H1 (cell line): ENCODE measurements at regions not wholly inside any gene's neighbourhood (a gene's known extent, or its start where the extent isn't known, plus 50 kb on each side); places are given as distances from the start of the nearest gene placed in this dataset.

Source experiments
- CTCF ChIA-PET: fragments of 300-600 bp; sonication (Branson Sonifier 250); formaldehyde crosslinking; loops from one replicate; lab custom pipeline; 2021; ENCODE audit not compliant: partially characterized antibody; lab: Charles Lee
- POLR2A ChIA-PET: fragments of 300-600 bp; sonication (Branson Sonifier 250); formaldehyde crosslinking; loops from one replicate; lab custom pipeline; 2021; ENCODE audit warnings: inconsistent platforms; ENCODE audit not compliant: partially characterized antibody; lab: Charles Lee
- DNase-seq, 2 experiments: peaks; one replicate each; pipeline versions ENCODE4 v3.0.0 to v3.0.0-alpha.2; 2010 to 2022; ENCODE audit warnings: low spot score in 2 of 2, low read depth in 1 of 2, mixed read lengths in 1 of 2
- FAIRE-seq: peaks from 2 replicates; lab custom pipeline; 2011; peaks lifted over from hg19 to GRCh38; lab: Jason Lieb, UNC
- H2AFZ ChIP-seq: 2 replicates; pipeline ENCODE4 v1.8.1; 2012; ENCODE audit warnings: low read length, inconsistent platforms
- H2AK5ac ChIP-seq: 2 replicates; pipeline ENCODE4 v1.6.1; 2013; ENCODE audit warnings: low read depth, low read length
- H2BK120ac ChIP-seq: replicated peaks from 2 replicates; pipeline ENCODE3; 2013; ENCODE audit warnings: low read depth, low read length, inconsistent platforms
- H2BK12ac ChIP-seq: 2 replicates; pipeline ENCODE4 v1.6.1; 2013; ENCODE audit warnings: low read depth, low read length
- H2BK15ac ChIP-seq: 2 replicates; pipeline ENCODE4 v1.6.1; 2013; ENCODE audit warnings: low read length
- H2BK20ac ChIP-seq: 2 replicates; pipeline ENCODE4 v1.6.1; 2013; ENCODE audit warnings: low read length
- H2BK5ac ChIP-seq: 2 replicates; pipeline ENCODE4 v1.6.1; 2013; ENCODE audit warnings: low read depth, low read length
- H3K14ac ChIP-seq: 2 replicates; pipeline ENCODE4 v1.6.1; 2013; ENCODE audit warnings: inconsistent platforms; ENCODE audit not compliant: insufficient read length
- H3K18ac ChIP-seq: 2 replicates; pipeline ENCODE4 v1.6.1; 2013; ENCODE audit warnings: low read length; ENCODE audit errors: extremely low read depth
- H3K23ac ChIP-seq: 2 replicates; pipeline ENCODE4 v1.6.1; 2013; ENCODE audit warnings: inconsistent platforms; ENCODE audit not compliant: insufficient read length
- H3K23me2 ChIP-seq: 2 replicates; pipeline ENCODE4 v1.6.1; 2013; ENCODE audit warnings: low read depth, low read length
- H3K27ac ChIP-seq: 2 replicates; pipeline ENCODE4 v1.6.1; 2011; ENCODE audit warnings: low read depth, low read length, inconsistent platforms
- H3K27me3 ChIP-seq, 4 experiments: replicated peaks in 1 of 4; 1 replicate in 1 of 4; 2 replicates in 3 of 4; pipeline versions ENCODE4 v1.6.1 to v1.8.1; 2011 to 2013; ENCODE audit warnings: low read length in 3 of 4, mild to moderate bottlenecking in 3 of 4, inconsistent platforms in 2 of 4, mixed read lengths in 2 of 4, moderate library complexity in 1 of 4; ENCODE audit not compliant: control insufficient read depth in 3 of 4, insufficient read depth in 3 of 4; ENCODE audit errors: extremely low read depth in 1 of 4
- H3K36me3 ChIP-seq, 4 experiments: 2 replicates each; pipeline versions ENCODE4 v1.6.1 to v1.8.1; 2011 to 2013; ENCODE audit warnings: mild to moderate bottlenecking in 4 of 4, low read length in 3 of 4, moderate library complexity in 2 of 4, control low read depth in 1 of 4, inconsistent platforms in 1 of 4; ENCODE audit not compliant: insufficient read depth in 4 of 4, control insufficient read depth in 2 of 4
- H3K4ac ChIP-seq: replicated peaks from 2 replicates; pipeline ENCODE3; 2013; ENCODE audit warnings: low read length, low read depth, mixed read lengths, inconsistent platforms; ENCODE audit not compliant: insufficient read length
- H3K4me1 ChIP-seq, 4 experiments: replicated peaks in 1 of 4; 1 replicate in 1 of 4; 2 replicates in 3 of 4; pipeline versions ENCODE4 v1.6.1 to v1.8.1; 2011 to 2013; ENCODE audit warnings: low read length in 3 of 4, inconsistent platforms in 2 of 4, mixed read lengths in 1 of 4; ENCODE audit not compliant: insufficient read depth in 4 of 4, control insufficient read depth in 3 of 4
- H3K4me2 ChIP-seq, 2 experiments: 2 replicates each; pipeline versions ENCODE4 v1.6.1 to v1.8.1; 2011 to 2013; ENCODE audit warnings: low read depth in 2 of 2, low read length in 2 of 2, control low read depth in 1 of 2, inconsistent platforms in 1 of 2, mild to moderate bottlenecking in 1 of 2; ENCODE audit not compliant: insufficient read depth in 1 of 2
- H3K4me3 ChIP-seq, 4 experiments: fragments of 200-600, 300-600 bp in 1 of 4; sonication (generic), shearing (Covaris generic), sonication (Bioruptor Twin) in 1 of 4; 2 replicates each; pipeline versions ENCODE4 v1.5.1 to v1.8.1; 2011 to 2016; ENCODE audit warnings: low read length in 4 of 4, low read depth in 3 of 4, control low read depth in 2 of 4, inconsistent platforms in 2 of 4, mild to moderate bottlenecking in 2 of 4, mixed read lengths in 1 of 4, moderate library complexity in 1 of 4; ENCODE audit not compliant: insufficient read depth in 2 of 4; ENCODE audit errors: extremely low read depth in 1 of 4
- H3K56ac ChIP-seq: replicated peaks from 2 replicates; pipeline ENCODE3; 2013; ENCODE audit warnings: low read depth, mild to moderate bottlenecking, mixed read lengths, low read length, inconsistent platforms; ENCODE audit not compliant: insufficient read length
- H3K79me1 ChIP-seq: 2 replicates; pipeline ENCODE4 v1.6.1; 2013; ENCODE audit warnings: low read depth, low read length, control low read depth
- H3K79me2 ChIP-seq, 2 experiments: 2 replicates each; pipeline versions ENCODE4 v1.6.1 to v1.8.1; 2012 to 2013; ENCODE audit warnings: low read length in 2 of 2, mild to moderate bottlenecking in 2 of 2, inconsistent platforms in 1 of 2; ENCODE audit not compliant: insufficient read depth in 2 of 2, control insufficient read depth in 1 of 2
- H3K9ac ChIP-seq, 4 experiments: replicated peaks in 1 of 4; 1 replicate in 1 of 4; 2 replicates in 3 of 4; pipeline versions ENCODE4 v1.6.1 to v1.8.1; 2011 to 2013; ENCODE audit warnings: low read depth in 3 of 4, low read length in 3 of 4, control low read depth in 2 of 4, mild to moderate bottlenecking in 2 of 4, moderate library complexity in 2 of 4, inconsistent platforms in 1 of 4; ENCODE audit errors: extremely low read depth in 1 of 4
- H3K9me3 ChIP-seq, 2 experiments: 2 replicates each; pipeline versions ENCODE4 v1.6.1 to v1.8.1; 2012 to 2013; ENCODE audit warnings: mild to moderate bottlenecking in 2 of 2, moderate library complexity in 2 of 2, control low read depth in 1 of 2, inconsistent platforms in 1 of 2, low read depth in 1 of 2, low read length in 1 of 2, mixed read lengths in 1 of 2; ENCODE audit not compliant: insufficient read depth in 2 of 2
- H4K20me1 ChIP-seq, 2 experiments: replicated peaks in 1 of 2; 2 replicates each; pipeline versions ENCODE3 to v1.8.1; 2011 to 2013; ENCODE audit warnings: inconsistent platforms in 2 of 2, low read length in 2 of 2, mild to moderate bottlenecking in 1 of 2; ENCODE audit not compliant: insufficient read depth in 2 of 2, control insufficient read depth in 1 of 2
- H4K5ac ChIP-seq: 2 replicates; pipeline ENCODE4 v1.6.1; 2013; ENCODE audit warnings: low read length, low read depth, mixed read lengths, inconsistent platforms; ENCODE audit not compliant: insufficient read length
- H4K8ac ChIP-seq: 2 replicates; pipeline ENCODE4 v1.8.0; 2013; ENCODE audit warnings: mild to moderate bottlenecking, moderate library complexity, low read length, inconsistent platforms; ENCODE audit not compliant: insufficient read depth; ENCODE audit errors: extremely low read depth
- H4K91ac ChIP-seq: replicated peaks from 2 replicates; pipeline ENCODE3; 2013; ENCODE audit warnings: low read length, mixed read lengths, inconsistent platforms; ENCODE audit not compliant: insufficient read length
- BACH1 ChIP-seq: IDR thresholded peaks from 2 replicates; pipeline ENCODE4 v1.6.1; 2012; ENCODE audit warnings: low read length, improper control_type of control experiment
- CHD2 ChIP-seq: IDR thresholded peaks from 2 replicates; pipeline ENCODE4 v1.6.1; 2012; ENCODE audit warnings: low read length, improper control_type of control experiment
- KDM1A ChIP-seq: fragments of 200-600, 300-600 bp; sonication (generic); IDR thresholded peaks from 2 replicates; pipeline ENCODE4 v1.7.1; 2016; ENCODE audit warnings: mild to moderate bottlenecking, low read length, borderline replicate concordance
- NANOG ChIP-seq: IDR thresholded peaks from 2 replicates; pipeline ENCODE4 v1.6.1; 2011; ENCODE audit warnings: low read length, low read depth, mild to moderate bottlenecking, inconsistent platforms; ENCODE audit not compliant: insufficient read depth, poor library complexity, severe bottlenecking
- RNF2 ChIP-seq: fragments of 200-900, 300-1000 bp; sonication (generic); IDR thresholded peaks from 2 replicates; pipeline ENCODE4 v1.7.1; 2016; ENCODE audit warnings: borderline replicate concordance, low read depth, mild to moderate bottlenecking, antibody characterized with exemption, low read length; ENCODE audit not compliant: poor library complexity, severe bottlenecking; ENCODE audit errors: missing control alignments
- SIRT6 ChIP-seq: IDR thresholded peaks from one replicate; pipeline ENCODE4 v1.7.1; 2012; ENCODE audit warnings: low read length, inconsistent platforms
- SP2 ChIP-seq: IDR thresholded peaks from 2 replicates; pipeline ENCODE4 v1.6.1; 2012; ENCODE audit warnings: mild to moderate bottlenecking, low read length, inconsistent platforms
- TAF7 ChIP-seq: optimal IDR thresholded peaks from 2 replicates; pipeline ENCODE3; 2011; ENCODE audit warnings: low read depth, mild to moderate bottlenecking, inconsistent platforms, low read length, moderate library complexity, borderline replicate concordance
- ZNF274 ChIP-seq: IDR thresholded peaks from 2 replicates; pipeline ENCODE4 v1.7.0; 2012; ENCODE audit warnings: low read length, borderline replicate concordance; ENCODE audit errors: extremely low read depth
- WGBS, 2 experiments: shearing (Covaris generic) in 1 of 2; methylation state at CpG; one replicate each; pipeline versions ENCODE4 v1.1.6 to v1.1.7; 2013 to 2015; ENCODE audit warnings: low lambda C conversion rate in 2 of 2, mixed read lengths in 2 of 2, inconsistent platforms in 1 of 2, low coverage in 1 of 2, missing lambda C conversion rate in 1 of 2; ENCODE audit not compliant: insufficient replicate concordance in 2 of 2, insufficient coverage in 1 of 2, insufficient read length in 1 of 2; ENCODE audit errors: extremely low coverage in 1 of 2, missing lambda C conversion rate in 1 of 2; 5-methylcytosine and 5-hydroxymethylcytosine counted together

GRCh38 chr2:19238440-19239060 is 119.9 kb downstream of the OSR1 start:
- H3K56ac ChIP-seq, result no peak overlapping the region
- H3K36me3 ChIP-seq, result no peaks in the 10 kb centered on the region
- no peak overlapping the region for H3K27ac ChIP-seq
- H3K9ac ChIP-seq, result no peak overlapping the region
- H3K23ac ChIP-seq, result no peak overlapping the region
- no peaks in the 10 kb centered on the region for H3K79me1 ChIP-seq
- no peak overlapping the region for H2BK5ac ChIP-seq
- no peak overlapping the region for H2BK20ac ChIP-seq
- no peaks in the 10 kb centered on the region; the same call in 1 of the 2 replicates for H3K23me2 ChIP-seq
- TF ChIP-seq TAF7, result no peak
- no peak for TF ChIP-seq ZNF274
- TF ChIP-seq SP2, result no peak
- TF ChIP-seq RNF2, result no peak
- no peak for TF ChIP-seq CHD2
- no peak for TF ChIP-seq BACH1
- TF ChIP-seq SIRT6, result no peak
- TF ChIP-seq KDM1A, result no peak
- no peak for TF ChIP-seq NANOG
- TF ChIP-seq, all 59 proteins: peak for 0
- WGBS, 2 experiments, result 95% methylated on average over 8 of the region's 8 CpGs; no CpG with 5 or more reads in 1 of the 2 experiments
- no peaks in the 10 kb centered on the region for H3K27me3 ChIP-seq
- H4K91ac ChIP-seq, result no peak overlapping the region
- no peaks in the 10 kb centered on the region for H3K9me3 ChIP-seq
- no peak overlapping the region for H2BK12ac ChIP-seq
- no peak overlapping the region for H2AK5ac ChIP-seq
- H4K8ac ChIP-seq, result no peak overlapping the region
- no peak overlapping the region for H3K14ac ChIP-seq
- no peak overlapping the region for H3K4me2 ChIP-seq
- no peak overlapping the region for H3K18ac ChIP-seq
- H3K4ac ChIP-seq, result no peak overlapping the region
- no peak overlapping the region for H2BK15ac ChIP-seq
- H3K4me1 ChIP-seq, result no peaks in the 10 kb centered on the region
- DNase-seq, result no peak
- ChIA-PET POLR2A (no interaction called here), CTCF (interaction anchor here (1.3 to 1.6 kb wide), 2 partner anchors 13 to 123 kb away, joined by 3 to 4 read pairs; no protein-coding TSS in a partner anchor)
- no peaks in the 10 kb centered on the region for H3K79me2 ChIP-seq
- no peaks in the 10 kb centered on the region for H4K20me1 ChIP-seq
- no peak overlapping the region for H3K4me3 ChIP-seq
- no peak overlapping the region for H2BK120ac ChIP-seq
- no peak overlapping the region for H2AFZ ChIP-seq
- H4K5ac ChIP-seq, result no peak overlapping the region
- FAIRE-seq, result no peak
